Heart right ventricle (tissue), 16 donors: ENCODE measurements at regions not wholly inside any gene's neighbourhood (a gene's known extent, or its start where the extent isn't known, plus 50 kb on each side); places are given as distances from the start of the nearest gene placed in this dataset.

Source experiments
- ATAC-seq, 8 donors: fragments of 200-7000 bp; cut with Tn5 transposase; one replicate each; pipeline ENCODE4 v1.9.1; 2020; ENCODE audit warnings: mild to moderate bottlenecking in 8 of 8, moderate library complexity in 8 of 8, moderate number of reproducible peaks in 1 of 8
- DNase-seq, 2 donors: peaks; one replicate each; pipeline ENCODE4 v3.0.0-alpha.2; 2020
- H3K27ac ChIP-seq, 10 donors: fragments of 200-600 bp; sonication (generic) in 2 of 10; one replicate each; pipeline versions ENCODE4 v1.5.0 to v1.8.0; 2020 to 2022; ENCODE audit warnings: mild to moderate bottlenecking in 3 of 10
- H3K27me3 ChIP-seq, 7 donors: fragments of 200-600 bp; one replicate each; pipeline ENCODE4 v1.8.0; 2021 to 2022; ENCODE audit warnings: mild to moderate bottlenecking in 2 of 7
- H3K36me3 ChIP-seq, 9 donors: fragments of 200-600 bp; sonication (generic) in 1 of 9; one replicate each; pipeline versions ENCODE4 v1.5.0 to v1.8.0; 2020 to 2022; ENCODE audit warnings: mild to moderate bottlenecking in 2 of 9
- H3K4me1 ChIP-seq, 9 donors: fragments of 200-600 bp; sonication (generic) in 1 of 9; one replicate each; pipeline versions ENCODE4 v1.5.0 to v1.8.0; 2020 to 2022; ENCODE audit warnings: mild to moderate bottlenecking in 4 of 9
- H3K4me3 ChIP-seq, 10 donors: fragments of 200-600 bp; sonication (generic) in 2 of 10; one replicate each; pipeline versions ENCODE4 v1.5.0 to v1.8.0; 2020 to 2022; ENCODE audit warnings: mild to moderate bottlenecking in 7 of 10, moderate library complexity in 2 of 10
- H3K9me3 ChIP-seq, 11 donors: fragments of 200-600 bp in 10 of 11; sonication (generic) in 2 of 11; one replicate each; pipeline versions ENCODE4 v1.5.0 to v1.8.0; 2013 to 2022; ENCODE audit warnings: mild to moderate bottlenecking in 2 of 11, control low read depth in 1 of 11, moderate library complexity in 1 of 11
- CTCF ChIP-seq, 9 donors: fragments of 200-600 bp; sonication (generic) in 2 of 9; IDR thresholded peaks; one replicate each; pipeline versions ENCODE4 v1.5.0 to v1.8.0; 2021 to 2022; ENCODE audit warnings: antibody characterized with exemption in 9 of 9, mild to moderate bottlenecking in 5 of 9, moderate library complexity in 1 of 9
- WGBS, 2 donors: extraction: QIAGEN DNeasy Blood & Tissue Kit; methylation state at CpG; one replicate each; pipeline ENCODE4 v1.1.7; 2013; ENCODE audit warnings: inconsistent platforms in 1 of 2; 5-methylcytosine and 5-hydroxymethylcytosine counted together
- intact Hi-C, 10 donors: fragments of 100-400 bp; cut with DNase I; formaldehyde crosslinking; loops; one replicate each; pipeline versions ENCODE4 v1.11.1 to v1.14.2; 2022
- donor health status: Arrhythmogenic right ventricular cardiomyopathy.
- donor health status: ischemic (EF 13 %, LVEDD 7.1; RV severe dilation, severe dysfunction).
- donor health status: healthy with polysubstance abuse.
- donor health status: DM: no; HTN: yes; CAD: no.
- donor health status: DM: no; HTN: no; CAD: no.
- donor health status: ischemic (EF 25% LVEDD 6.9; RV normal size, moderate dysfunction).
- donor health status: ischemic (EF 25% LVEDD 5.7; RV mildly dilated, moderate dysfunction).
- donor health status: healthy.
- donor health status: DM: yes; HTN: yes; CAD: no.
- donor health status: Ischemic cardiomyopathy.
- donor health status: ischemic (EF 35%, LVEDD 5.7; RV mildly dilated, moderate dysfunction).
- donor health status: nonischemic (EF 11% LVEDD 7.7; RV severe dilation, severe dysfunction).
- donor health status: DM: yes; HTN: yes; CAD: no.
- donor health status: PGD.
- donor health status: ischemic (EF 29% LVEDD 5.4; RV normal size, mild dysfunction).
- donor health status: nonischemic (EF 23%, LVEDD 6.1; RV moderate dilation, normal function).

GRCh38 chr3:22617372-22617771, 585.8 kb upstream of the UBE2E2 start:
- no peak for ATAC-seq
- no peak for TF ChIP-seq CTCF (IDR thresholded peaks at IDR 0.05)
- 46 to 50% methylated on average over 1 of the region's 1 CpG for WGBS, 2 donors

GRCh38 chr3:22620498-22620897, 582.6 kb upstream of the UBE2E2 start:
- intact Hi-C loops, result no loop called here
- TF ChIP-seq CTCF (IDR thresholded peaks at IDR 0.05), result no peak
- WGBS, 2 donors, result 65 to 82% methylated on average over 1 of the region's 1 CpG

More at GRCh38 chr3:22617372-22617771, 585.8 kb upstream of the UBE2E2 start:
- intact Hi-C loops, result no loop called here
- Histone ChIP-seq H3K27ac (no peak overlapping the region), H3K9me3 (no peaks in the 10 kb centered on the region), H3K4me3 (no peak overlapping the region), H3K36me3 (no peaks in the 10 kb centered on the region), H3K4me1 (no peaks in the 10 kb centered on the region), H3K27me3 (peaks cover 0 to 5% (median 0%) of the 10 kb centered on the region in 7 donors)
- no peak for DNase-seq

GRCh38 chr3:22621205-22621809, 581.8 kb upstream of the UBE2E2 start:
- Histone ChIP-seq H3K27me3 (peaks cover 0 to under 1% (median 0%) of the 10 kb centered on the region in 7 donors), H3K27ac (no peak overlapping the region), H3K4me1 (no peaks in the 10 kb centered on the region), H3K9me3 (peaks cover 0 to 8% (median 0%) of the 10 kb centered on the region in 11 donors), H3K4me3 (no peak overlapping the region), H3K36me3 (no peaks in the 10 kb centered on the region)
- WGBS, 2 donors, result 82 to 85% methylated on average over 4 of the region's 4 CpGs
- ATAC-seq (no peak), DNase-seq (no peak)
- no peak for TF ChIP-seq CTCF (IDR thresholded peaks at IDR 0.05)
- intact Hi-C loops, result no loop called here

More at GRCh38 chr3:22620498-22620897, 582.6 kb upstream of the UBE2E2 start:
- Histone ChIP-seq H3K9me3 (peaks cover 0 to 5% (median 0%) of the 10 kb centered on the region in 11 donors), H3K27ac (no peak overlapping the region), H3K4me3 (no peak overlapping the region), H3K4me1 (no peaks in the 10 kb centered on the region), H3K36me3 (no peaks in the 10 kb centered on the region), H3K27me3 (peaks cover 0 to 5% (median 0%) of the 10 kb centered on the region in 7 donors)
- DNase-seq, result no peak
- ATAC-seq, result no peak

- intact Hi-C loops, result no loop called here
- no peak for ATAC-seq
- H3K36me3 ChIP-seq, result no peaks in the 10 kb centered on the region
- no peak overlapping the region for H3K4me3 ChIP-seq
- TF ChIP-seq CTCF (IDR thresholded peaks at IDR 0.05), result no peak
- H3K9me3 ChIP-seq, result peaks cover 0 to 10% (median 0%) of the 10 kb centered on the region in 11 donors
- H3K27me3 ChIP-seq, result no peaks in the 10 kb centered on the region
- no peak overlapping the region for H3K27ac ChIP-seq
- H3K4me1 ChIP-seq, result no peaks in the 10 kb centered on the region
- no peak for DNase-seq
- 78 to 87% methylated on average over 3 of the region's 3 CpGs for WGBS, 2 donors
These were observed 575.1 kb upstream of the UBE2E2 start for GRCh38 chr3:22627993-22628499.
